Peyer's patch (tissue), 4 donors: ENCODE measurements at regions not wholly inside any gene's neighbourhood (a gene's known extent, or its start where the extent isn't known, plus 50 kb on each side); places are given as distances from the start of the nearest gene placed in this dataset.

Source experiments
- POLR2A ChIP-seq, 2 donors: fragments of 450-650 bp; IDR thresholded peaks; one replicate each; pipeline ENCODE4 v1.5.1; 2017; ENCODE audit warnings: antibody characterized with exemption in 2 of 2, mild to moderate bottlenecking in 2 of 2, moderate library complexity in 2 of 2
- TF ChIP-seq, protein P1 (sequence below), 6 experiments: fragments of 450-650 bp in 4 of 6; fragments of 200-600 bp in 2 of 6; sonication (generic) in 1 of 6; IDR thresholded peaks; one replicate each; pipeline ENCODE4 v1.5.1; 2017 to 2019; ENCODE audit warnings: antibody characterized with exemption in 6 of 6, mild to moderate bottlenecking in 3 of 6, moderate library complexity in 1 of 6

- TF ChIP-seq, protein P1, sequence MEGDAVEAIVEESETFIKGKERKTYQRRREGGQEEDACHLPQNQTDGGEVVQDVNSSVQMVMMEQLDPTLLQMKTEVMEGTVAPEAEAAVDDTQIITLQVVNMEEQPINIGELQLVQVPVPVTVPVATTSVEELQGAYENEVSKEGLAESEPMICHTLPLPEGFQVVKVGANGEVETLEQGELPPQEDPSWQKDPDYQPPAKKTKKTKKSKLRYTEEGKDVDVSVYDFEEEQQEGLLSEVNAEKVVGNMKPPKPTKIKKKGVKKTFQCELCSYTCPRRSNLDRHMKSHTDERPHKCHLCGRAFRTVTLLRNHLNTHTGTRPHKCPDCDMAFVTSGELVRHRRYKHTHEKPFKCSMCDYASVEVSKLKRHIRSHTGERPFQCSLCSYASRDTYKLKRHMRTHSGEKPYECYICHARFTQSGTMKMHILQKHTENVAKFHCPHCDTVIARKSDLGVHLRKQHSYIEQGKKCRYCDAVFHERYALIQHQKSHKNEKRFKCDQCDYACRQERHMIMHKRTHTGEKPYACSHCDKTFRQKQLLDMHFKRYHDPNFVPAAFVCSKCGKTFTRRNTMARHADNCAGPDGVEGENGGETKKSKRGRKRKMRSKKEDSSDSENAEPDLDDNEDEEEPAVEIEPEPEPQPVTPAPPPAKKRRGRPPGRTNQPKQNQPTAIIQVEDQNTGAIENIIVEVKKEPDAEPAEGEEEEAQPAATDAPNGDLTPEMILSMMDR (IDR thresholded peaks at IDR 0.05) = no peak
- no peak for TF ChIP-seq POLR2A (IDR thresholded peaks at IDR 0.05)
Measured at GRCh38 chr13:78750735-78751134, 91.8 kb upstream of the OBI1 start.
